HG03520 (cell line): ENCODE measurements at regions not wholly inside any gene's neighbourhood (a gene's known extent, or its start where the extent isn't known, plus 50 kb on each side); places are given as distances from the start of the nearest gene placed in this dataset.
A peak's percentile ranks its signal among the peaks of the same experiment; 100 is the strongest.

Source experiments
- ATAC-seq: cut with Tn5 transposase; IDR thresholded peaks from one replicate; pipeline ENCODE4 v1.9.1; 2021; ENCODE audit warnings: mild to moderate bottlenecking, moderate library complexity; ENCODE audit not compliant: unreplicated experiment

DNA sequence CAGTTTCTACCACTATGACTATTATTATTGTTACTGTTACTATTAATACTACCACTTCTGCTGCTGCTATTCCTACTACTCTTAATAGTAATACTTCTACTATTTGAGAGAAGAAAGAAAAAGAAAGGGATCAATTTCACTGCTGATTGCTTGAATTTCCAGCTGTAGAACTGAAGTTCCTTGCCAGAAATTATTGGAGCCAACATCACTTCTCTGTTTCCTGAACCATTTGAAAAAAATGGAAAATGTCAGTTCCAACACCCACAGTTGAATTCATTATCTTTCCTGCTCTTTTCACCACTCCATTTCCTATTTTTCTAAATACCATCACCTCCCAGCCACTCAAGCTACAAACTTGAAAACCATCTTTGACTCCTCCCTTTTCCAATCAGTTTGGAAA is 54.1 kb upstream of the PIK3C2G start:
- no peak for ATAC-seq

DNA sequence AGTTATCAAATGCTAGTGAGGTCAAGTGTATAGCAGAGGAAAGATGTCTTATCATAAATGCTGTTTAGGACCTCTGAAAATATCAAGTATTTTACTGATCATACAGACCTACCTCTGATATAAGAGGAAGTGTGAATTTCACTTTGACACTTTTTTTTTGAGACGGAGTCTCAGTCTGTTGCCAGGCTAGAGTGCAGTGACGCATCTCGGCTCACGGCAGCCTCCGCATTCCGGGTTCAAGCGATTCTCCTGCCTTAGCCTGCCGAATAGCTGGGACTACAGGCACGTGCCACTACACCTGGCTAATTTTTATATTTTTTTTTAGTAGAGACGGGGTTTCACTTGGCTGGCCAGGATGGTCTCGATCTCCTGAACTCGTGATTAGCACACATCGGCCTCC is 55.1 kb upstream of the PIK3C2G start:
- ATAC-seq: no peak

DNA sequence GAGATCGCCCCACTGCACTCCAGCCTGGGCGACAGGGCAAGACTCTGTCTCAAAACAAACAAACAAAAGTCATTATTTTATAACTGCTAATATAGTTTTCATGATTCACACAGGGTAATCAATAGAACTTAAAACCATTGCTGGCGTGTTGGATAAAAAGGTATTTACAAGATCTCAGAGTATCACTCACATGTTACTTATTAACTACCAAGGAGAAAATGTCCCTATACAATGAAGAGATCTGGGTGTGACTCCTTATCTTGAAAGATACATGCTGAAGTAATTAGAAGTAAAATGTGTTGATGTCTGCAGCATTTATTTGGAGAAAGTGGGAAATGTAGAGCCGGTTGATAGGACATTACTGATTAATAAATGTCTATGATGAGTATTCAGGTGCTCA is 57.3 kb upstream of the PIK3C2G start:
- ATAC-seq: no peak

DNA sequence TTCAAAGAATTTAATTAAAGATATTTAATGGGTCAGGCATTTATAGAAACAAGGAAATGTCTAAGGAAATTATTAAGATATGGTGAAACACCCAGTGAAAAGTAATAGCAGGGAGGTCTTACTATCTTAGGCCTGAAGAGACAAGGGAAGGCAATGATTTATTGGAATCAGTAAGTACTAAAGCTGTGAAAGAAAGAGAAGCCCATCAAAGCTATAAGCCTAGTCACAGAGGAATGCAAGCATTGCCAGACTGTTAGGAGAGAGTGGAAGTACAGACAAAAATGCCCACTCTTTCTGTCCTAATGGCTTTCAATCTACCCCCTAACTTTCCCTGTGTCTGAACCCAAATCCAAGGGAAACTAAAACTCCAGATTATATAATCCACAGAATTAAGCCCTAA is 69.2 kb upstream of the PIK3C2G start:
- ATAC-seq: no peak

DNA sequence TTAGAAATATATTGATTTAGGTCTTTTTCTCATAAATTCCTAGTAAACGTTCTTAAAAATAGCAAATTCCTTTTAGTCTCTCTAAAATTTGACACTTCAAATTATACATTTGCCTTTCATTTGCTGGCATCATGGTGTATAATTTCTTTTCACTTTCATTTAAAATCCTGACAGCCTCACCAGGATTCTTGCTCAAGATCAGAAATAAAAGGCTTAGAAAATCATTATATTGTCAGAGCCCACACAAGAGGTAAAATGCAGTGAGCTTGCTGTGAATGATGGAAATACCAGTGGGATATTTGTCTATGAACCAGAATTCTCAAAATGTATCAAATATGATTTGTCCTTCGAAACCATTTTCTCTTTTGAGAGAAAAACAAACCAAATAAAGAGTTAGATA is 78.2 kb upstream of the PIK3C2G start:
- ATAC-seq: no peak

DNA sequence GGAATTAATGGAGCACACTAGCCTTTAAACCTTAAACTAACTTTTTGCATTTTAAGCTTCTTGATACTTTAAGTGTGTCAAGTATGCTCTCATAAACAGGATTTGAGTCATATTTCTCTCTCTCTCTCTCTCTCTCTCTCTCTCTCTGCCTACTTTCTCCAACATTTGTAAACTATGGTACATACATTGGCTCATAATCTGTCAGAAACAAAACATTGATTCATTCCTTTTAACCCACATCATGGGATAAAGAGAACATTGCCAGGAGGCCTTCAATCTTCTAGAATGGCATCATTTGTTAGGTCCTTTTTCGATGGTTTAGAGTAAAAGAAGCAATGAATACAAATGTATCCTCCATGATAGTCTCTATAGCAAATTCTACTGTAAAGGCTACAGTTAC is 81.6 kb upstream of the RERGL start:
- ATAC-seq: no peak

DNA sequence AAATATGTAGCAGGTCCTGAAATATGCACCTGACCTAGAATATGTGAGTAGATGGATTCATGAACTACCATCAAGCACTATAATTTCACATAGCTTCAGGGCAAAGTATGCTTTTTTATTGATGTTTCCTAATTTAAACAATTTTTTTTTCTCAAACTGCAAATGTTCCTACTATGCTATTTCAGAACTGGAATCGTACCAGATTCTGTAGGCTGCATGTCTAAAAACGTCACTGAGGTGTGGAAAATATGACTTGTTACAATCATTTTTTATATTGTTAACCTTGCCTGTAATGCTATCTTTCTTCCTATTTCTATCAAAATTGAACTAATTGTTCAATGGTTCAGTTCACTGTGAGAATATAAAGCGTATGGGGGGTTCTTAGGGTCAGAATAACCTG is 78.0 kb upstream of the RERGL start:
- no peak for ATAC-seq

DNA sequence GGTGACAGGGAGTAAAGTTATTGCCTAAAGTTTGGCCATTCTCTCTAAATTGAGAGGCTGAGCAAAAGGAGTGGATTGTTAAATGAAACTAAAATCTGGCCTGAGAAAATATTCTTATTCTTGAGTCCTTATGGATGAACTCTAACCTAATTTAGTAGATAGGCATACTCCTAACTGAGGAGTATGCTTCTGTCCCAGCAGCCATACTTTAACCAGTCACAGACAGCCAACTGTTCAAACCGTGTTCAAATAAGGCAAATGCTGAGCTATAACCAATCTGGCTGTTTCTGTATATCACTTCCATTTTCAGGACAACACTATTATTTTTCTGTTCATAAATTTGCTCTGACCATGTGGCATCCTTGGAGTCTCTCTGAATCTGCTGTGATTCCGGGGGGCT is 75.9 kb upstream of the RERGL start:
- peak; percentile 32 for ATAC-seq

DNA sequence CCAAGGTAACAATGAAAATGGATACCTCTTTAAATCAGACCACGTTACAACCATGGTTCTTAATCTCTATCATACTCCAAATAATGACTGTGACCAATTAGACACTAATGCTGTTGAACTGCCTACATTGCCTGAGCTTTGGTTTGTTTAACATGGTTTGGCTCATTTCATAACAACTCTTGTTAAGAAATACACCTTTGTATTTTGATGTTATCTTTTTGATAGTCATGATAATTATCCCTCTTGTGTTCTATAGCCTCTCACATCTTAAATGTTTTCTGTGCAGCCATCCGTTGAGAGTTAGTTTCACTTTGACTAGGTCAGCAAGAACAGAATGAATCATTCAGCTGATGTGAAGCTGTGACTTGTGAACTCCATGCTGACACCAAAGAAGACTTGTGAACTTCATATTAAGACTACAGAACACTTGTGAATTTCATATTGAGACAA is 75.5 kb upstream of the RERGL start:
- peak; percentile 96 for ATAC-seq

DNA sequence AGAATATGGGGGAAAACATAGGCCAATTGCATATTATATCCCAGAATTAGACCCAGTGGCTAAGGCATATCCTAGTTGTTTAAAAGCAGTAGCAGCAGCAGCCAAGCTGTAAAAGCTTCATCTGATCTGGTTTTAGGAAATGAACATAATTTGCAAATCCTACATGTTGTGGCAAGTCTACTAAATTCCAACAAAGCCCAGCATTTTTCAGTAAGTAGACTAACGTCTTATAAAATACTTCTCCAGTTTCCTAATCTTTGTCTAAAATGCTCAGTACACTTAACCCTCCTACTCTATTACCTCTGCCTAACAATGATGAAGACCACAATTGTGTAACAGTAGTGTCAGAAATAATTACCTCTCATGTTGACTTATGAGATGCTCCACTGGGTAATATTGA is 70.9 kb upstream of the RERGL start:
- ATAC-seq: no peak

DNA sequence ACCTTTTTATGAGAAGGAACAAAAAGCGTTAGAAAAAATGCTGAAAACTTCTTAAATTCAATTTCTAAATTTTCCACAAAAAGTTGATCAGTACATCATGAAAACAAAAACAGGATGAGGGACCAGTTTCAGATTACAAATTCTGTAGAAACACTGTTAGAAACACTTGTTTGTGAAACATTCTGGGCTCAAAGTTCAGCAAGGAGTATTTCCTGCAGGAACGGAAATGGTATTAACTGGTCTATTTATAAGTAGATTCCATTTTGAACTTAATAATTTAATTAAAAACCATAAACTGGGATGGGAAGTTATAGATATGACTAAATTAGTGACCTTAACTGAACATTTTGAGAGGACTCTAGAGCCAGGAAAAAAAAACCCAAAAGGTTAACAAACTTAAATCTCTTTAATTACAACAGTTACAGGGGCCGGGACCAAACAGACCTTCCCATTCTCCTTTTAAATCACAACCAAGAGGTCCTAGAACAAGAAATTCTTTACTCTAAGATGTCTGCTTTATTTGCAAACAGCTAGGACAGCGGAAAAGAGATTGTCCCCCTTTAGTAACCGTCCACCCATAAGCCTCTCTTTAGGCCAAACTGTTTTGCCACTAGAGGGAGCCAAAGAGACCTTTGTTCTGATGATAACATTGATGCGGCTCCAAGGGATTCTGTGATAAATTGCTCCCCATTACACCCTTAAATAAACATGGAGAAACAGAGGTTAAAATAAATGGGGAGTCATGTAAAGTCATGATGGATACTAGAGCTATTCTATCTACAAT is 69.0 kb upstream of the RERGL start:
- ATAC-seq: no peak

DNA sequence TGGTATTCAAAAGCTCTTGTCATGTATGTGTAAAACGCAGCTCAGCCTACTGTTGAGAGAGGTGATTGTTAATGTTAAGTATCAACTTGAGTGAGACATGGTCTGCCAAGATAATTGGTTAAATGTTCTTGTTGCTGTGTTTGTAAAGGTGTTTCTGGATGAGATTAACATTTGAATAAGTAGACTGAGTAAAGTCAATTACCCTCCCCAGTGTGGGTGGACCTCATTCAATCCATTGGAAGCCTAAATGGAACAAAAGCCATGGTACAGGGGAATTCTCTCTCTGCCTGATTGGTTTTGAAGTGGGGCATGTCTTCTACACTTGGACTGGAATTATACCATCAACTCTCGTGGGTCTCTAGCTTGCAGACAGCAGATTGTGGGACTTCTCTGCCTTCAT is 63.8 kb upstream of the RERGL start:
- ATAC-seq: no peak

DNA sequence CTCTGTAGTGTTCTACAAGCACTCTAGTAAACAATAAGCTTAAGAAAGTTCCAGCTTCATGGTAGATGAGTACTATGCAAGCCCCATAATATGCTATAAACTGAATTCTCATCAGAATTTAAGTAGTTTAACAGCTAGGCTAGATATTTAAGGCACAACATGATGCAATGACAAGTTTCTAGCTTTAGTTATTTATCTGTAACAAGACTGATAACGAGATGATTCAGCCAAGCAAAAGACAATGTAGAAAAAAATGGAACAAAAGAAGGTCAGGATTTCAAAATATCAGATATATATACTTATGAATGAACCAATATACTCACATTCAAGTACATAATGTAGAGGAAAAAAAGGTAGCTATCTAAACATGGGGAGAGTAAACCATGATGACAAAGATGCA is 61.0 kb upstream of the RERGL start:
- ATAC-seq: no peak

DNA sequence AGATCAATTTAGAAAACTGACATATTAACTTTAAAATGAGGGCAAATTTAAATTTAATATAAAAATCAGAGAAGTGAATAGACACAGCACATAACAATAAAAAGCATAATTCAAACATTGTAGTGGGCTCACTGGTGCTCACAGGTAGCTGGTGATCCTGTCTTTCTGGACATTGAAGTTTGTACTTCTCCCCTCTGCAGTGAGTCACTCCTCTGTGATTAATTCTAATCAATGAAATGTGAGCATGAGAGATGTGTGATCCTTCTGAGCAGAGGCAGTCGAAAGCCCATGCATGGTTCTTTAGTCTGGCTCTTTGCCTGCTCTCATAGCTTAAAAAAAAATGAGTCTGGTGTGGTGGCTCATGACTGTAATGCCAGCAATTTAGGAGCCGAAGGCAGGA is 59.0 kb upstream of the RERGL start:
- no peak for ATAC-seq

DNA sequence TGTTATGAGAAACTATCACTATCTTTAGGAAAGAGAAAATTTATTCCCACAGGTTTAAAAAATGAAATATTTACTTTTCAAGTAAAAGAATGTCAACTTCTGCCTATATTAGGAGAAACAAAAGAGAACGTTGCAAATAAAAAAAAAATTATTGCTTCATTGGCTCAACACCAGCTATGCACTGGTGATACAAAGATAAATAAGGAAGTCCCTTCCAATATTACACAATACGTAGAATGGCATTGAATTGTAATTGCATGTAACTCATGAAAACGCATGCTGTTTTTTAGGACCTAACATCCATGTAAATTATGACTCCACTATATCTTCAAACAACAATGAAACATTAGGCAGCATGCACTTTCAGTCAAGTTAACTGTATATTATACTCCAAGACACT is 56.4 kb upstream of the RERGL start:
- ATAC-seq: no peak

DNA sequence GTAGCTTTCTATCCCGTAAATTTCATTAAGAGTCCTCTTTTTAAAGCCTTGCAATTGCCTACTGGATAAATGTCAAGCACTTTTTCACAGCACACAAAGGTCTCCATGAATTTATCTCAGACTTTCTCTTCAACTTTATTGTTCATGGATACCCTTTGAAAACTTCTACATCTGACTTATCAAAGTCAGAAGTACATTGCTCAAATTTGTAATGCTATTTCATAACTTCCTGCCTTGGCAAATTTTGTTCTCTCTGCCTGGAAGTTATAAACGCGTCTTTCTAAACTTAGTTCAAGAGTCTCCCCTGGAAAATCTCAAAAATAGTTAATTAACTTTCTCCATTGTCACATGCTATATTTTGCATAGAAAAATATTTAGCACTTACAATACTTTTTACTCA is 55.9 kb upstream of the RERGL start:
- ATAC-seq: no peak

DNA sequence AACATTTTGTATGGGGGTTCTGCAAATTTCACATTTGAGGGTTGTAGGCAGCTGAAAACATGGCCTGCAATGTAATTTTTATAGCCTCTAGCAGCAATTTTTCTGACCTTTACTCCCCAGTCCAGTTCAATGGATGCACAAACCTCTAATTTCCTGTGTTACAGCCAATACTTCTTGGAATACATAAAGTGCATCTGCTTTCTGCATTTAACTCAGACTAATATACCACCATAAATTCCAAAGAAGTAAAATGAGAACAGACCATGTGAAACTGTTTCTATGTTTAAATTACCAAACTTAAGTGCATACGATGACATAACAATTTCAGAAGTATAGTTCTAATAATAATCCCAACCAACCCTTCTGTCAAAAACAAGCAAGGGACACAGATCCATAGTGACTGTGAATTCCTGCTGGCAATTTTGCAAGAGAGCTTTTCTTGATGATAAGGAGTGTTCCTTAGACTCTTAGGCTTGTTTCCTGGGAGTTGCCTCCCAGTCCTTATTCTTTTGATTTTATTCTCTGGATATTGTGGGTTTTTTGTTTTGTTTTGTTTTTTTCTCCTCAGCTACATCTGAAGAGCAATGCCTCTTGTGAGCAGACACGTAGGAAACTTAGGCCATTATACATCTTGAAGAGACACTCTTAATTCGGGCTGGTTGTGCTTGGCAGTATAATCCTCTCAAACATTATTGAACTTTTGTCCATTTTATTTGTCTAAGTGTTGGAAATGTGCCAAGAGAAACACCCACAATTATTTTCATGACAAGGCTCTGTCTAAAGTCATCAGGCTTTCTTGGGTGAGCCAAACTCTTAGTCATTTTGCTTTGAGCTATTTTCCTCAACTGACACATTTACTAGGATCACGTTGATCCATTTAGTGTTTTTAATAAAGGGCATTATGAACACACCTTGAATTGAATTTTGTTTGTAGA is 51.3 kb upstream of the RERGL start:
- no peak for ATAC-seq

DNA sequence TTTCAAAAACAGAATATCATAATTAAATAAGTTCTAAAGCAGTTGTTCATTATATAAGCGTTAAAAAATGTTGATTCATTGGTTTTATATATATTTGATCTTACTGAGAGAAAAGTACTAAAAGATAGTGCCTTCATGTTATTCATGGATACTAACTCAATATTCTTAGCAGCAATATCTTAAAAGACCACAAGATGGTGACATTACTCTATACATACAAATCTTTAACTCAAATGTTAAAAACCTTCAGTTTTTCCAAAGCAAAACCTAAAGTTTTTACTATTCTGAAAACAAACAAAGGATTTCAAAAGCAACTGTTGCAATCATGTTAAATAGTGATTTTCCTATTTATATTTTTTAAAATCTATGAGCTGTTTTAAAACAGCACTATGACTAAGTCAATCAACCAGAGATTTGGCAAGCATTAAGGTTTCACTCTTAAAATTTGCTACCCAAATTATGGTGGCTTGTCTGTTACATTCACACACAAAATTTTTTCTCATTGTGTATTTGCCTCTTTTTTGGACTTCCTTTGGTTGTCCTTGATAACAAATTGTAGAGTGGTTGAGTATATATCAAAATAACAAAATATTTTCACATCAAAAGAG is 50.1 kb upstream of the RERGL start:
- no peak for ATAC-seq
